Astrocyte of the hippocampus (primary cell): ENCODE measurements at regions not wholly inside any gene's neighbourhood (a gene's known extent, or its start where the extent isn't known, plus 50 kb on each side); places are given as distances from the start of the nearest gene placed in this dataset.

Experiments used
- DNase-seq: peaks from one replicate; pipeline ENCODE4 v3.0.0; 2011; ENCODE audit warnings: low read depth, low spot score

GRCh38 chr12:102535306-102535705 is 54.9 kb upstream of the IGF1 start:
- DNase-seq, result no peak

GRCh38 chr12:102534899-102535298 is 54.5 kb upstream of the IGF1 start:
- DNase-seq, result no peak

GRCh38 chr12:102533483-102534215 is 53.3 kb upstream of the IGF1 start:
- no peak for DNase-seq
